K562 (cell line): ENCODE measurements at regions not wholly inside any gene's neighbourhood (a gene's known extent, or its start where the extent isn't known, plus 50 kb on each side); places are given as distances from the start of the nearest gene placed in this dataset.

Experiments used
- BRD4 ChIP-seq: fragments of 200-600 bp; sonication (generic); IDR thresholded peaks from 2 replicates; pipeline ENCODE4 v1.6.1; 2017; ENCODE audit warnings: inconsistent platforms
- CTBP1 ChIP-seq: fragments of 450-650 bp; IDR thresholded peaks from 2 replicates; pipeline ENCODE4 v1.6.1; 2016; ENCODE audit warnings: borderline replicate concordance
- FOXA3 ChIP-seq, 2 experiments: fragments of 450-650 bp in 1 of 2; sonication (generic) in 1 of 2; formaldehyde crosslinking; IDR thresholded peaks in 1 of 2; conservative IDR thresholded peaks in 1 of 2; 2 replicates each; pipeline versions ENCODE4 v1.4.0 to v1.8.0; 2020 to 2022; ENCODE audit warnings: mild to moderate bottlenecking in 2 of 2, missing genetic modification reagents in 1 of 2
- GTF2A2 ChIP-seq: IDR thresholded peaks from 2 replicates; pipeline ENCODE4 v1.6.1; 2016; ENCODE audit warnings: mild to moderate bottlenecking, missing genetic modification characterization, missing compliant biosample characterization
- JUN ChIP-seq, 2 experiments: sonication (generic) in 1 of 2; formaldehyde crosslinking in 1 of 2; IDR thresholded peaks; 2 replicates each; pipeline versions ENCODE4 v1.6.1 to v1.8.0; 2012 to 2022; ENCODE audit warnings: borderline replicate concordance in 2 of 2, mild to moderate bottlenecking in 2 of 2, improper control_type of control experiment in 1 of 2, low read depth in 1 of 2, low read length in 1 of 2, missing genetic modification reagents in 1 of 2
- MEIS2 ChIP-seq: fragments of 450-650 bp; IDR thresholded peaks from 2 replicates; pipeline ENCODE4 v1.6.1; 2014; ENCODE audit warnings: mild to moderate bottlenecking; ENCODE audit not compliant: partially characterized antibody
- POLR2G ChIP-seq: fragments of 200-400 bp; formaldehyde crosslinking; IDR thresholded peaks from 2 replicates; pipeline ENCODE4 v1.6.1; 2017; ENCODE audit warnings: low read depth, mild to moderate bottlenecking, antibody characterized with exemption, low read length, moderate library complexity
- PRMT5 ChIP-seq: sonication (generic); formaldehyde crosslinking; IDR thresholded peaks from 2 replicates; pipeline ENCODE4 v1.5.0; 2020; ENCODE audit warnings: missing genetic modification reagents
- ZFP36 ChIP-seq: fragments of 150-350 bp; IDR thresholded peaks from 2 replicates; pipeline ENCODE4 v1.6.1; 2018; ENCODE audit warnings: low read length, low read depth; ENCODE audit not compliant: partially characterized antibody
- ZNF274 ChIP-seq: IDR thresholded peaks from 2 replicates; pipeline ENCODE4 v1.6.1; 2011; ENCODE audit warnings: low read depth, mild to moderate bottlenecking, low read length, moderate library complexity, borderline replicate concordance
- TF ChIP-seq, protein P1 (sequence below), 3 experiments: IDR thresholded peaks in 2 of 3; conservative IDR thresholded peaks in 1 of 3; 2 replicates each; pipeline ENCODE4 v1.5.1; 2011 to 2012; ENCODE audit warnings: low read length in 3 of 3, mild to moderate bottlenecking in 3 of 3, control low read depth in 2 of 3, improper control_type of control experiment in 1 of 3, inconsistent platforms in 1 of 3, low read depth in 1 of 3, mixed read lengths in 1 of 3, moderate library complexity in 1 of 3; ENCODE audit not compliant: insufficient read depth in 2 of 3

- no peak for TF ChIP-seq BRD4
- no peak for TF ChIP-seq FOXA3 (CRISPR knock-in tag; conservative IDR thresholded peaks at IDR 0.05 in 1 of 2, IDR thresholded peaks at IDR 0.05 in 1 of 2)
- no peak for TF ChIP-seq POLR2G
- TF ChIP-seq ZFP36 = no peak
- no peak for TF ChIP-seq JUN (IDR thresholded peaks at IDR 0.05; ENCODE audit: borderline replicate concordance, low read depth, low read length)
- no peak for TF ChIP-seq JUN (CRISPR knock-in tag; IDR thresholded peaks at IDR 0.05; ENCODE audit: borderline replicate concordance)
- no peak for TF ChIP-seq PRMT5
- no peak for TF ChIP-seq CTBP1
- TF ChIP-seq GTF2A2 = no peak
- TF ChIP-seq, protein P1, sequence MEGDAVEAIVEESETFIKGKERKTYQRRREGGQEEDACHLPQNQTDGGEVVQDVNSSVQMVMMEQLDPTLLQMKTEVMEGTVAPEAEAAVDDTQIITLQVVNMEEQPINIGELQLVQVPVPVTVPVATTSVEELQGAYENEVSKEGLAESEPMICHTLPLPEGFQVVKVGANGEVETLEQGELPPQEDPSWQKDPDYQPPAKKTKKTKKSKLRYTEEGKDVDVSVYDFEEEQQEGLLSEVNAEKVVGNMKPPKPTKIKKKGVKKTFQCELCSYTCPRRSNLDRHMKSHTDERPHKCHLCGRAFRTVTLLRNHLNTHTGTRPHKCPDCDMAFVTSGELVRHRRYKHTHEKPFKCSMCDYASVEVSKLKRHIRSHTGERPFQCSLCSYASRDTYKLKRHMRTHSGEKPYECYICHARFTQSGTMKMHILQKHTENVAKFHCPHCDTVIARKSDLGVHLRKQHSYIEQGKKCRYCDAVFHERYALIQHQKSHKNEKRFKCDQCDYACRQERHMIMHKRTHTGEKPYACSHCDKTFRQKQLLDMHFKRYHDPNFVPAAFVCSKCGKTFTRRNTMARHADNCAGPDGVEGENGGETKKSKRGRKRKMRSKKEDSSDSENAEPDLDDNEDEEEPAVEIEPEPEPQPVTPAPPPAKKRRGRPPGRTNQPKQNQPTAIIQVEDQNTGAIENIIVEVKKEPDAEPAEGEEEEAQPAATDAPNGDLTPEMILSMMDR (IDR thresholded peaks at IDR 0.05 in 2 of 3, conservative IDR thresholded peaks at IDR 0.05 in 1 of 3; ENCODE audit: insufficient read depth in 2 of 3, low read depth in 1 of 3, low read length in 3 of 3) = no peak
- TF ChIP-seq MEIS2 = no peak
- no peak for TF ChIP-seq ZNF274
Observed at GRCh38 chr1:93778457-93778856, 96.8 kb upstream of the BCAR3 start.
